ENCODE measurements at regions not wholly inside any gene's neighbourhood (a gene's known extent, or its start where the extent isn't known, plus 50 kb on each side); places are given as distances from the start of the nearest gene placed in this dataset.
"Not testable (repeated sequence)": the region's sequence is repeated elsewhere in the genome, so short reads cannot be mapped to it uniquely, and the experiment has no call there.

DNA sequence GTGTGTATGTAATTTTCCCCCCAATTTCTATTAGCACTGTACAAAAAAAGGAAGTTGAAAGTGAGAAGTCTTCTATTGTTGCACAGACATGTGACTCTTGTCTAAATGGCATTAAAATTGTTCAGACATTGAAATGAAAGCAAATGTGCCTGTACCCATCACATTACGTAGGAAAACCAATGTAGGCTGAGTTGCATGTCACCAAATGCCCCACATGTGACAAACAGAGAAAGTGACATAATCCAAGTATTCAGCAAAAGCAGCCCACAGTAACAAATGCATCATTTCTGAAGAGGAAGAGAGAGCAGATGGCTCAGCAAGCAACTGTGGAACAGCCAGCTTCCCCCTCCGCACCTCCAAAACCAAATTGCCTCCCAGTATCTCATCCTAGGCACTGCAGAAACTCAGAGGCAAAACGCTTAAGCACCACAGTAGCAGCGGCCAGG, 161.5 kb upstream of the NR4A3 start:
- Histone ChIP-seq H3K27ac (ENCODE audit: low read length) (no peak overlapping the region), H4K20me1 (ENCODE audit: insufficient read depth, low read length) (no peaks in the 10 kb centered on the region), H3K9ac (ENCODE audit: low read depth, low read length) (no peak overlapping the region), H3K4me1 (ENCODE audit: insufficient read depth, low read length) (no peaks in the 10 kb centered on the region), H3K79me2 (ENCODE audit: insufficient read depth, low read length) (no peaks in the 10 kb centered on the region), H3K36me3 (ENCODE audit: insufficient read depth, low read length) (no peaks in the 10 kb centered on the region), H2AFZ (ENCODE audit: low read depth, low read length) (no peak overlapping the region), H3K4me2 (ENCODE audit: insufficient read depth, low read length) (no peak overlapping the region), H3K27me3 (ENCODE audit: insufficient read depth, low read length, poor library complexity) (peaks cover 3% of the 10 kb centered on the region), H3K4me3 (ENCODE audit: low read depth in 1 of 2, low read length in 2 of 2) (no peak overlapping the region), H3K9me3 (ENCODE audit: insufficient read depth, low read length, severe bottlenecking) (no peaks in the 10 kb centered on the region)
- ATAC-seq (ENCODE audit: insufficient read depth, low read depth) (no peak), DNase-seq (no peak)
- no peak for TF ChIP-seq EZH2 (IDR thresholded peaks at IDR 0.05; ENCODE audit: borderline replicate concordance, low read depth, low read length, severe bottlenecking)
- TF ChIP-seq, protein P1, sequence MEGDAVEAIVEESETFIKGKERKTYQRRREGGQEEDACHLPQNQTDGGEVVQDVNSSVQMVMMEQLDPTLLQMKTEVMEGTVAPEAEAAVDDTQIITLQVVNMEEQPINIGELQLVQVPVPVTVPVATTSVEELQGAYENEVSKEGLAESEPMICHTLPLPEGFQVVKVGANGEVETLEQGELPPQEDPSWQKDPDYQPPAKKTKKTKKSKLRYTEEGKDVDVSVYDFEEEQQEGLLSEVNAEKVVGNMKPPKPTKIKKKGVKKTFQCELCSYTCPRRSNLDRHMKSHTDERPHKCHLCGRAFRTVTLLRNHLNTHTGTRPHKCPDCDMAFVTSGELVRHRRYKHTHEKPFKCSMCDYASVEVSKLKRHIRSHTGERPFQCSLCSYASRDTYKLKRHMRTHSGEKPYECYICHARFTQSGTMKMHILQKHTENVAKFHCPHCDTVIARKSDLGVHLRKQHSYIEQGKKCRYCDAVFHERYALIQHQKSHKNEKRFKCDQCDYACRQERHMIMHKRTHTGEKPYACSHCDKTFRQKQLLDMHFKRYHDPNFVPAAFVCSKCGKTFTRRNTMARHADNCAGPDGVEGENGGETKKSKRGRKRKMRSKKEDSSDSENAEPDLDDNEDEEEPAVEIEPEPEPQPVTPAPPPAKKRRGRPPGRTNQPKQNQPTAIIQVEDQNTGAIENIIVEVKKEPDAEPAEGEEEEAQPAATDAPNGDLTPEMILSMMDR (IDR thresholded peaks at IDR 0.05; ENCODE audit: borderline replicate concordance, extremely low read depth, low read length, poor library complexity, severe bottlenecking): no peak

DNA sequence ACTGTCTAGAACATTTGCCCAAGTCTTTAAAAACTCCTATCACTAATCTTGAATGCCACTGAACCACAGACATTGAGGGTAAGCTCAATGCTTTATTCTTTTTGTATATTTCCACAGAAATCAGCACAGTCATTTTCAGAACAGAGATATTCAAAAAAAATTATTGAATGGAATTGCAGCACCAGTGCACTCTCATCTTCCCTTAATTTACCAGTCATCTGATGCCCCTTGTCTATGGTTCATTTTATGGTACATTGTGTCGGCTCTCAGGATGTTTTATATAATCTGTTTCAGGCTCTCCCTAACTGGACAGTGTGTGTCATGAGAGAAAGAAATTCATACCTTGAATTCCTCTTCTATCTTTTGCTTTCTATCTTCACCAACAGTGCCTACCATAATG, 158.4 kb upstream of the NR4A3 start:
- H3K79me2 ChIP-seq (ENCODE audit: insufficient read depth, low read length): no peaks in the 10 kb centered on the region
- no peak overlapping the region for H3K4me3 ChIP-seq (ENCODE audit: low read depth in 1 of 2, low read length in 2 of 2)
- H3K27ac ChIP-seq (ENCODE audit: low read length): no peak overlapping the region
- no peak overlapping the region for H2AFZ ChIP-seq (ENCODE audit: low read depth, low read length)
- H3K4me1 ChIP-seq (ENCODE audit: insufficient read depth, low read length): no peaks in the 10 kb centered on the region
- ATAC-seq (ENCODE audit: insufficient read depth, low read depth) (no peak), DNase-seq (no peak)
- peaks cover 3% of the 10 kb centered on the region for H3K27me3 ChIP-seq (ENCODE audit: insufficient read depth, low read length, poor library complexity)
- no peaks in the 10 kb centered on the region for H3K9me3 ChIP-seq (ENCODE audit: insufficient read depth, low read length, severe bottlenecking)
- TF ChIP-seq, protein P1 (IDR thresholded peaks at IDR 0.05; ENCODE audit: borderline replicate concordance, extremely low read depth, low read length, poor library complexity, severe bottlenecking): no peak
- no peak for TF ChIP-seq EZH2 (IDR thresholded peaks at IDR 0.05; ENCODE audit: borderline replicate concordance, low read depth, low read length, severe bottlenecking)
- H3K9ac ChIP-seq (ENCODE audit: low read depth, low read length): no peak overlapping the region
- no peak overlapping the region for H3K4me2 ChIP-seq (ENCODE audit: insufficient read depth, low read length)
- no peaks in the 10 kb centered on the region for H3K36me3 ChIP-seq (ENCODE audit: insufficient read depth, low read length)
- H4K20me1 ChIP-seq (ENCODE audit: insufficient read depth, low read length): no peaks in the 10 kb centered on the region

DNA sequence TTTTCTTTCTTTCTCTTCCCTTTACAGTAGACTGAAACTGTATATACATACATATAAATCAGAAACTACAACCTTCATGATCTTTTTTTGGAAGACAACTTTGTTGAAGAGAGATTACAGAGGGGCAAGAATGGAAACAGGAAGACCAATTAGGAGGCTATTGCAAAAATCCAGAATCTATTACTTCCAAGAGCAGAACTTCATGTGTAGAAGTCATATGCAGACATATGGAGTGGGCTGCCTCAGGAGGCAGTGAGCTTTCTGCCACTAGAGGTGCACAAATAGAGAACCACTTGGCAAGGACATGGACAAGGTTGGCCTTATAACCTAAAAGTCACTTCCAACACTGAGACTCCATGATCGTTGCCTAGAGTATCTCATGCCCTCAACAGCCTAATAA, 157.8 kb upstream of the NR4A3 start:
- Histone ChIP-seq H3K4me3 (ENCODE audit: low read depth in 1 of 2, low read length in 2 of 2) (no peak overlapping the region), H4K20me1 (ENCODE audit: insufficient read depth, low read length) (no peaks in the 10 kb centered on the region), H3K9ac (ENCODE audit: low read depth, low read length) (no peak overlapping the region), H3K9me3 (ENCODE audit: insufficient read depth, low read length, severe bottlenecking) (no peaks in the 10 kb centered on the region), H3K4me2 (ENCODE audit: insufficient read depth, low read length) (no peak overlapping the region), H3K27me3 (ENCODE audit: insufficient read depth, low read length, poor library complexity) (peaks cover 3% of the 10 kb centered on the region), H3K27ac (ENCODE audit: low read length) (no peak overlapping the region), H3K36me3 (ENCODE audit: insufficient read depth, low read length) (no peaks in the 10 kb centered on the region), H3K79me2 (ENCODE audit: insufficient read depth, low read length) (no peaks in the 10 kb centered on the region), H2AFZ (ENCODE audit: low read depth, low read length) (no peak overlapping the region), H3K4me1 (ENCODE audit: insufficient read depth, low read length) (no peaks in the 10 kb centered on the region)
- no peak for DNase-seq
- no peak for ATAC-seq (ENCODE audit: insufficient read depth, low read depth)
- TF ChIP-seq, protein P1 (IDR thresholded peaks at IDR 0.05; ENCODE audit: borderline replicate concordance, extremely low read depth, low read length, poor library complexity, severe bottlenecking): no peak
- TF ChIP-seq EZH2 (IDR thresholded peaks at IDR 0.05; ENCODE audit: borderline replicate concordance, low read depth, low read length, severe bottlenecking): no peak

DNA sequence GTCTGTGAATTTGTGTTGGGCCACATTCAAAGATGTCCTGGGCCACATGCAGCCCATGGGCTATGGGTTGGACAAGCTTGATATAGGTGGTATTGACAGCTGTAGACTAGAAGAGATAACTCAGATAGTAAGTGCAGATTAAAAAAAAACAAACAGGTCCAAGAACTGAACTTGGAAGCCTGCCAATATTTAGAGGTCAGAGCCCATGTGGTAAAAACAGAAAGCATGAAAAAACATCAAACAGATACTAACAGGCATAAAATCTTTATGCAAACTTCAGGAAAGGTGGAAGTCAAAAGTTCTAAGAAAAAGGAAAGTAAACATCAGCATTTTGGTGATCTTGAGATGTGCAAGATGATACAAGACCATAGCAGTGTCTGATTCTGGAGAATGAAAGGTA, 155.1 kb upstream of the NR4A3 start:
- no peak overlapping the region for H3K9ac ChIP-seq (ENCODE audit: low read depth, low read length)
- no peak overlapping the region for H3K27ac ChIP-seq (ENCODE audit: low read length)
- no peak overlapping the region for H2AFZ ChIP-seq (ENCODE audit: low read depth, low read length)
- DNase-seq (no peak), ATAC-seq (ENCODE audit: insufficient read depth, low read depth) (no peak)
- no peaks in the 10 kb centered on the region for H3K9me3 ChIP-seq (ENCODE audit: insufficient read depth, low read length, severe bottlenecking)
- no peaks in the 10 kb centered on the region for H4K20me1 ChIP-seq (ENCODE audit: insufficient read depth, low read length)
- H3K36me3 ChIP-seq (ENCODE audit: insufficient read depth, low read length): no peaks in the 10 kb centered on the region
- no peak overlapping the region for H3K4me3 ChIP-seq (ENCODE audit: low read depth in 1 of 2, low read length in 2 of 2)
- H3K4me2 ChIP-seq (ENCODE audit: insufficient read depth, low read length): no peak overlapping the region
- no peaks in the 10 kb centered on the region for H3K4me1 ChIP-seq (ENCODE audit: insufficient read depth, low read length)
- peaks cover 3% of the 10 kb centered on the region for H3K27me3 ChIP-seq (ENCODE audit: insufficient read depth, low read length, poor library complexity)
- H3K79me2 ChIP-seq (ENCODE audit: insufficient read depth, low read length): no peaks in the 10 kb centered on the region
- TF ChIP-seq, protein P1 (IDR thresholded peaks at IDR 0.05; ENCODE audit: borderline replicate concordance, extremely low read depth, low read length, poor library complexity, severe bottlenecking): no peak
- no peak for TF ChIP-seq EZH2 (IDR thresholded peaks at IDR 0.05; ENCODE audit: borderline replicate concordance, low read depth, low read length, severe bottlenecking)

DNA sequence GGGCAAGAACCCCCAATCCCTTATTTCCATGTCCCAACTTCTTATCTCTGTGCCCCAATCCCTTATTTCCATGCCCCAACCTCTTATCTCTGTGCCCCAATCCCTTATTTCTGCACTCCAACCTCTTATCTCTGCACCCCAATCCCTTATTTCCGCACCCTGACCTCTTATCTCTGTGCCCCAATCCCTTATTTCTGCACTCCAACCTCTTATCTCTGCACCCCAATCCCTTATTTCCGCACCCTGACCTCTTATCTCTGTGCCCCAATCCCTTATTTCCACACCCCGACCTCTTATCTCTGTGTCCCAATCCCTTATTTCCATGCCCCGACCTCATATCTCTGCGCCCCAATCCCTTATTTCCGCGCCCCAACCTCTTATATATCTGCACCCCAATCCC, 150.8 kb upstream of the NR4A3 start:
- DNase-seq; H3K27ac ChIP-seq (ENCODE audit: low read length); H3K79me2 ChIP-seq (ENCODE audit: insufficient read depth, low read length); H3K4me1 ChIP-seq (ENCODE audit: insufficient read depth, low read length); H3K4me3 ChIP-seq (ENCODE audit: low read depth in 1 of 2, low read length in 2 of 2); H3K9ac ChIP-seq (ENCODE audit: low read depth, low read length); H3K9me3 ChIP-seq (ENCODE audit: insufficient read depth, low read length, severe bottlenecking); H3K36me3 ChIP-seq (ENCODE audit: insufficient read depth, low read length); H3K27me3 ChIP-seq (ENCODE audit: insufficient read depth, low read length, poor library complexity); H2AFZ ChIP-seq (ENCODE audit: low read depth, low read length); ATAC-seq (ENCODE audit: insufficient read depth, low read depth); H3K4me2 ChIP-seq (ENCODE audit: insufficient read depth, low read length); H4K20me1 ChIP-seq (ENCODE audit: insufficient read depth, low read length): not testable (repeated sequence)

Measured in DND-41 (cell line).